K562 (cell line): ENCODE measurements at regions not wholly inside any gene's neighbourhood (a gene's known extent, or its start where the extent isn't known, plus 50 kb on each side); places are given as distances from the start of the nearest gene placed in this dataset.

Experiments
- ARID1B ChIP-seq: fragments of 450-650 bp; IDR thresholded peaks from 2 replicates; pipeline ENCODE4 v1.6.1; 2016; ENCODE audit warnings: antibody characterized with exemption, mild to moderate bottlenecking, inconsistent platforms
- BRD4 ChIP-seq: fragments of 200-600 bp; sonication (generic); IDR thresholded peaks from 2 replicates; pipeline ENCODE4 v1.6.1; 2017; ENCODE audit warnings: inconsistent platforms
- CAMTA2 ChIP-seq: fragments of 250-450 bp; sonication (Bioruptor Pico); conservative IDR thresholded peaks from 2 replicates; pipeline ENCODE4 v1.5.1; 2022
- DACH1 ChIP-seq: fragments of 450-650 bp; IDR thresholded peaks from 2 replicates; pipeline ENCODE4 v1.6.1; 2018; ENCODE audit not compliant: partially characterized antibody
- GABPB1 ChIP-seq: sonication (generic); formaldehyde crosslinking; IDR thresholded peaks from 2 replicates; pipeline ENCODE4 v1.8.0; 2022; ENCODE audit warnings: mild to moderate bottlenecking, missing genetic modification reagents
- HSF4 ChIP-seq: fragments of 250-450 bp; sonication (Bioruptor Pico); IDR thresholded peaks from 2 replicates; pipeline ENCODE4 v2.1.2; 2022; ENCODE audit warnings: mild to moderate bottlenecking, moderate library complexity, borderline replicate concordance
- KDM5B ChIP-seq: fragments of 200-600 bp; sonication (generic); IDR thresholded peaks from 2 replicates; pipeline ENCODE4 v1.6.1; 2012; ENCODE audit warnings: low read depth, mild to moderate bottlenecking, moderate library complexity, low read length, control low read depth, inconsistent platforms; ENCODE audit not compliant: insufficient replicate concordance
- NR1H2 ChIP-seq: sonication (generic); formaldehyde crosslinking; IDR thresholded peaks from 2 replicates; pipeline ENCODE4 v1.4.0; 2020; ENCODE audit warnings: mild to moderate bottlenecking, missing genetic modification reagents
- NRF1 ChIP-seq, 2 experiments: fragments of 450-650 bp; IDR thresholded peaks in 1 of 2; conservative IDR thresholded peaks in 1 of 2; 2 replicates each; pipeline ENCODE4 v1.6.1; 2014; ENCODE audit warnings: mild to moderate bottlenecking in 2 of 2
- POLR2A ChIP-seq: fragments of 450-650 bp; conservative IDR thresholded peaks from 2 replicates; pipeline ENCODE4 v1.6.1; 2016
- POLR2G ChIP-seq: fragments of 200-400 bp; formaldehyde crosslinking; IDR thresholded peaks from 2 replicates; pipeline ENCODE4 v1.6.1; 2017; ENCODE audit warnings: low read depth, mild to moderate bottlenecking, antibody characterized with exemption, low read length, moderate library complexity
- PREB ChIP-seq: sonication (generic); formaldehyde crosslinking; IDR thresholded peaks from 2 replicates; pipeline ENCODE4 v1.8.1; 2023; ENCODE audit warnings: mild to moderate bottlenecking, missing genetic modification reagents
- RB1 ChIP-seq: fragments of 450-650 bp; IDR thresholded peaks from 2 replicates; pipeline ENCODE4 v1.6.1; 2017; ENCODE audit warnings: low read depth, mild to moderate bottlenecking
- REST ChIP-seq, 2 experiments: fragments of 450-650 bp; formaldehyde crosslinking in 1 of 2; IDR thresholded peaks; 2 replicates each; pipeline versions ENCODE4 v1.4.0 to v1.6.1; 2014 to 2020; ENCODE audit warnings: mild to moderate bottlenecking in 2 of 2, borderline replicate concordance in 1 of 2, low read depth in 1 of 2
- STAT5A ChIP-seq: IDR thresholded peaks from 2 replicates; pipeline ENCODE4 v1.6.1; 2012; ENCODE audit warnings: low read length, inconsistent platforms, borderline replicate concordance
- STAT5B ChIP-seq: fragments of 250-450 bp; sonication (Bioruptor Pico); IDR thresholded peaks from 2 replicates; pipeline ENCODE4 v1.8.0; 2021; ENCODE audit warnings: mild to moderate bottlenecking, inconsistent platforms
- U2AF1 ChIP-seq: fragments of 200-400 bp; formaldehyde crosslinking; optimal IDR thresholded peaks from 2 replicates; pipeline ENCODE3; 2017; ENCODE audit warnings: mild to moderate bottlenecking, low read depth, low read length, moderate library complexity
- ZBTB7A ChIP-seq: IDR thresholded peaks from 2 replicates; pipeline ENCODE4 v1.6.1; 2011; ENCODE audit warnings: low read depth, mild to moderate bottlenecking, low read length, moderate library complexity, borderline replicate concordance; ENCODE audit not compliant: control insufficient read depth
- ZFP91 ChIP-seq: sonication (generic); formaldehyde crosslinking; IDR thresholded peaks from 2 replicates; pipeline ENCODE4 v1.8.0; 2022; ENCODE audit warnings: mild to moderate bottlenecking, missing genetic modification reagents

- TF ChIP-seq ZFP91 (CRISPR knock-in tag) (no peak), ARID1B (no peak), POLR2G (no peak), DACH1 (no peak), STAT5B (no peak), REST (IDR thresholded peaks at IDR 0.05; ENCODE audit: borderline replicate concordance) (peak; percentile 89), REST (CRISPR knock-in tag; IDR thresholded peaks at IDR 0.05; ENCODE audit: low read depth) (no peak), KDM5B (no peak), PREB (CRISPR knock-in tag) (no peak), ZBTB7A (0 out of 2 replicates have a peak, but pooled peaks have one; percentile 37), CAMTA2 (no peak), NR1H2 (CRISPR knock-in tag) (no peak), HSF4 (no peak), BRD4 (no peak), NRF1 (conservative IDR thresholded peaks at IDR 0.05 in 1 of 2, IDR thresholded peaks at IDR 0.05 in 1 of 2) (peak; percentile 50 to 65), RB1 (peak; percentile 78), POLR2A (no peak), GABPB1 (CRISPR knock-in tag) (no peak), U2AF1 (no peak), STAT5A (no peak)
Measured at GRCh38 chr7:45259966-45260646, 102.5 kb downstream of the RAMP3 start (continued).
